Adrenal gland (tissue), 9 donors: ENCODE measurements at regions not wholly inside any gene's neighbourhood (a gene's known extent, or its start where the extent isn't known, plus 50 kb on each side); places are given as distances from the start of the nearest gene placed in this dataset.

ENCODE experiments used
- DNase-seq, 7 donors: peaks; one replicate each; pipeline ENCODE4 v3.0.0-alpha.2; 2019 to 2020
- H3K27ac ChIP-seq, 5 donors: fragments of 200-600 bp; sonication (generic) in 4 of 5; 1 replicate in 3 of 5; 2 replicates in 2 of 5; pipeline versions ENCODE4 v1.5.1 to v1.8.0; 2016 to 2020; ENCODE audit warnings: mild to moderate bottlenecking in 1 of 5
- H3K27me3 ChIP-seq: fragments of 200-600 bp; 2 replicates; pipeline ENCODE4 v1.8.0; 2021
- H3K36me3 ChIP-seq, 2 donors: fragments of 200-600 bp; replicated peaks in 1 of 2; 1 replicate in 1 of 2; 2 replicates in 1 of 2; pipeline versions ENCODE4 v1.5.1 to v1.8.0; 2018 to 2022
- H3K4me1 ChIP-seq, 2 donors: fragments of 200-600 bp; replicated peaks in 1 of 2; 1 replicate in 1 of 2; 2 replicates in 1 of 2; pipeline versions ENCODE4 v1.5.1 to v1.8.0; 2018 to 2021
- H3K4me3 ChIP-seq, 4 donors: fragments of 200-600 bp; sonication (generic) in 3 of 4; one replicate each; pipeline ENCODE4 v1.5.1; 2016 to 2018
- H3K9me3 ChIP-seq, 3 donors: fragments of 200-600 bp; sonication (generic) in 1 of 3; replicated peaks in 1 of 3; 1 replicate in 2 of 3; 2 replicates in 1 of 3; pipeline versions ENCODE4 v1.5.1 to v1.8.0; 2016 to 2021
- POLR2A ChIP-seq, 2 donors: fragments of 450-650 bp; IDR thresholded peaks; one replicate each; pipeline ENCODE4 v1.6.1; 2017; ENCODE audit warnings: antibody characterized with exemption in 2 of 2, mild to moderate bottlenecking in 2 of 2, moderate library complexity in 1 of 2
- WGBS, 4 donors: extraction: QIAGEN DNeasy Blood & Tissue Kit in 2 of 4; methylation state at CpG; one replicate each; pipeline versions ENCODE4 v1.1.5 to v1.1.7; 2013 to 2017; 5-methylcytosine and 5-hydroxymethylcytosine counted together
- intact Hi-C, 2 donors: fragments of 100-400 bp; cut with DNase I; formaldehyde crosslinking; loops; one replicate each; pipeline versions ENCODE4 v1.14.1 to v1.15.0; 2022 to 2023
- TF ChIP-seq, protein P1 (sequence below), 6 experiments: fragments of 450-650 bp in 4 of 6; fragments of 200-600 bp in 2 of 6; sonication (generic) in 1 of 6; IDR thresholded peaks; 1 replicate in 5 of 6; 2 replicates in 1 of 6; pipeline versions ENCODE4 v1.5.1 to v1.8.0; 2016 to 2021; ENCODE audit warnings: antibody characterized with exemption in 6 of 6, mild to moderate bottlenecking in 2 of 6, moderate library complexity in 1 of 6
- donor health status: healthy with polysubstance abuse.
- donor health status: Bipolar disorder and iron deficiency.
- donor health status: DM: yes; HTN: yes; CAD: no.
- donor health status: DM: no; HTN: no; CAD: no.
- donor health status: DM: no; HTN: no; CAD: no.

DNA sequence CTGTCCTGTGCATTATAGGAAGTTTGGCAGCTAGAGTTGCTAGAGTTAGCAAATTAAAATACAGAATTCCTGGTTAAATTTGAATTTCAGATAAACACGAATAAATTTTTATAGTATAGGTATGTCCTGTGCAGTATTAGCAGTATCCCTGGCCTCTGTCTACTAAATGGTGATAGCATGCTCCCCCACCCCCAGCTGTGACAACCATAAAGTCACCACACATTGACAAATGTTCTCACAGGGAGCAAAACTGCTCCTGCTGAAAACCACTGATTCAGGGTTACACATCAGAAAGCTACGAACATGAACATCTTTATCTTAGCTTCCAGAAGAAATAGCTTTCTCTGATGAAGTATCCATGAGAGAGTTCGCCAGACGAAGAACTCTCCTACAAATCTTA is 91.8 kb upstream of the CCDC112 start:
- 69 to 85% (median 83%) methylated on average over 4 of the region's 4 CpGs for WGBS, 4 donors

DNA sequence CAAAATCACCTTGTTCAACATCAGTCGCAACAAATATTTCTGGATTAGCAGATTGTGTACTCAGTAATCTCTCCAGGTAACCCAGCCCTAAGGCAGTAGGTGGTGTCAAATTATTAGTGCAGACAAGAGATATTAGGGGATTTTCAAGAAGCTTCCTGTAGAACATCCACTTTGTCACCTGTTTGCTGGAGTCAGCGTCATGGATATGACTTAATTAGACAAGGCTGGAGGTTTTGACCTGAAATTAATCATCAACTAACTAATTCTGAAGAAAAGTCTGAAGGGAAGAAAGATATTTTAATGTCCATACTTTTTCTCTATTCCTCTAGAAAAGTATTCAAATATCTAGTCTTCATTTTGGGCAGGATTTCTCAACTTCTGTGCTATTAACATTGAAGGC is 91.4 kb upstream of the CCDC112 start:
- TF ChIP-seq, protein P1, sequence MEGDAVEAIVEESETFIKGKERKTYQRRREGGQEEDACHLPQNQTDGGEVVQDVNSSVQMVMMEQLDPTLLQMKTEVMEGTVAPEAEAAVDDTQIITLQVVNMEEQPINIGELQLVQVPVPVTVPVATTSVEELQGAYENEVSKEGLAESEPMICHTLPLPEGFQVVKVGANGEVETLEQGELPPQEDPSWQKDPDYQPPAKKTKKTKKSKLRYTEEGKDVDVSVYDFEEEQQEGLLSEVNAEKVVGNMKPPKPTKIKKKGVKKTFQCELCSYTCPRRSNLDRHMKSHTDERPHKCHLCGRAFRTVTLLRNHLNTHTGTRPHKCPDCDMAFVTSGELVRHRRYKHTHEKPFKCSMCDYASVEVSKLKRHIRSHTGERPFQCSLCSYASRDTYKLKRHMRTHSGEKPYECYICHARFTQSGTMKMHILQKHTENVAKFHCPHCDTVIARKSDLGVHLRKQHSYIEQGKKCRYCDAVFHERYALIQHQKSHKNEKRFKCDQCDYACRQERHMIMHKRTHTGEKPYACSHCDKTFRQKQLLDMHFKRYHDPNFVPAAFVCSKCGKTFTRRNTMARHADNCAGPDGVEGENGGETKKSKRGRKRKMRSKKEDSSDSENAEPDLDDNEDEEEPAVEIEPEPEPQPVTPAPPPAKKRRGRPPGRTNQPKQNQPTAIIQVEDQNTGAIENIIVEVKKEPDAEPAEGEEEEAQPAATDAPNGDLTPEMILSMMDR (IDR thresholded peaks at IDR 0.05) = no peak
- TF ChIP-seq POLR2A (IDR thresholded peaks at IDR 0.05) = no peak
- H3K9me3 ChIP-seq = no peaks in the 10 kb centered on the region
- WGBS, 4 donors = 86 to 98% (median 92%) methylated on average over 2 of the region's 2 CpGs
- no peak overlapping the region for H3K27ac ChIP-seq
- H3K4me3 ChIP-seq = no peak overlapping the region
- DNase-seq = no peak
- H3K4me1 ChIP-seq = no peaks in the 10 kb centered on the region
- no peaks in the 10 kb centered on the region for H3K27me3 ChIP-seq
- H3K36me3 ChIP-seq = no peaks in the 10 kb centered on the region
- intact Hi-C loops = no loop called here

More for the DNA sequence above, 91.8 kb upstream of the CCDC112 start:
- Histone ChIP-seq H3K27ac (no peak overlapping the region), H3K4me3 (no peak overlapping the region), H3K4me1 (no peaks in the 10 kb centered on the region), H3K27me3 (no peaks in the 10 kb centered on the region), H3K9me3 (no peaks in the 10 kb centered on the region), H3K36me3 (no peaks in the 10 kb centered on the region)
- TF ChIP-seq, protein P1 (IDR thresholded peaks at IDR 0.05) = no peak
- TF ChIP-seq POLR2A (IDR thresholded peaks at IDR 0.05) = no peak
- DNase-seq = no peak
- intact Hi-C loops = no loop called here

DNA sequence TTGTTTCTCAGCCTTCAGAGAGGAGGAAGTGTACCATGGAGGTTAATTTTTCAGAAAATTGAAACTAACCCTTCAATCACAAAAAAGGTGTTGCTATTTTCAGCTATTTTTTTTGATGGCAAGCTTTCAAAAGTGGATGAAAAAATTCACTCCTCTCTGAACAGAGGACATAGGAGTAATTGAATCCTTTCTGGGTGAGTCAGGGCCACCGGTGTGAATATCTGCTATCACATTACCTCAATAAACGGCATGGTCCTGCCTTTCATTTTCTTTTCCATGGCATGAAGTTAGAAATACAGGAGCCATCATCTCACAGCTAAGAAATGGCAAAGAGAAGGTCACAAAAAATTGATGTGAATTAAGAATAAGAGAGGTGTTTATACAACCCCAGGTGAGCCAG is 90.2 kb upstream of the CCDC112 start:
- TF ChIP-seq, protein P1 (IDR thresholded peaks at IDR 0.05) = no peak
- no peak for TF ChIP-seq POLR2A (IDR thresholded peaks at IDR 0.05)
- 91 to 97% (median 92%) methylated on average over 2 of the region's 2 CpGs for WGBS, 4 donors
- DNase-seq = no peak
- Histone ChIP-seq H3K4me3 (no peak overlapping the region), H3K4me1 (no peaks in the 10 kb centered on the region), H3K9me3 (no peaks in the 10 kb centered on the region), H3K36me3 (no peaks in the 10 kb centered on the region), H3K27me3 (no peaks in the 10 kb centered on the region), H3K27ac (no peak overlapping the region)
- intact Hi-C loops = no loop called here

DNA sequence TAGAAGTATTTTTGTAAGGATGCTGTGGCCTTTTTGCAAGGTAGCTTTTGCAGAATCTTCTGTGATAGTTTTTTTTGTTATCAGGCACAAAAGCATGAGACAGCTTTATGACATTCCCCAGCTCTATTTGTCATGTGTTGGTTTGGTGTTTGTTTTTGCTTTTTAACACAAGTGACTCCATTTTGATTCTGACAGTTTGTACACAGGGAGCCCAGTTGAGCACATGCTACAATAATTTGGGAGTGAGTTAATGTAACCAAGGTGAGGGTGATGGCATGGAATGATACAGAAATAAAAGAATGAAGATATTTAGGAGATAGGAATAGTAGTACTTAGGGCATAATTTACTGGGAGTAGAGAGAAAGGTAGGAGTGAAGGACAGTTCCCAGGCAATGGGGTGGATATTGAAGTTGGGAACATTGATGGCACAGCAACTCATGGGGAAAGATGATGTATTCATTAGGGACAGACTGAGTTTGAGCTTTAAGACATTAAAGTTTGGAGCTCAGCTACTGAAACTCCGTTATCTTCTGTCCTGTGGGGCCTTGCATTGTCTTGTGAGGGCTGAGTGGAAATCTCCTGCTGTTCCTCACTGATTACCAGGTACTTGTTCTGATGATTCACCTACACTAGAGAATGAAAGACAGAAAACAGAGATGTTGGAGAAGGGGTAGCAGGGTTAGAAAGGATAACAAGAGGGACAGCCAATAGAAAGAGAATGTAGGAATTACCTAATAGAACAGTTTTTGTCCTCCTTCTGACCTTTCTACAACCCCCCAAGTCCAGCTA is 88.3 kb upstream of the CCDC112 start:
- H3K4me3 ChIP-seq = no peak overlapping the region
- no peak for DNase-seq
- intact Hi-C loops = no loop called here
- no peaks in the 10 kb centered on the region for H3K27me3 ChIP-seq
- H3K36me3 ChIP-seq = no peaks in the 10 kb centered on the region
- 56 to 85% (median 67%) methylated on average over 1 of the region's 1 CpG for WGBS, 4 donors
- no peaks in the 10 kb centered on the region for H3K4me1 ChIP-seq
- TF ChIP-seq POLR2A (IDR thresholded peaks at IDR 0.05) = no peak
- TF ChIP-seq, protein P1 (IDR thresholded peaks at IDR 0.05) = no peak
- no peaks in the 10 kb centered on the region for H3K9me3 ChIP-seq
- no peak overlapping the region for H3K27ac ChIP-seq
